RWPE2 (cell line): ENCODE measurements at regions not wholly inside any gene's neighbourhood (a gene's known extent, or its start where the extent isn't known, plus 50 kb on each side); places are given as distances from the start of the nearest gene placed in this dataset.

ENCODE experiments used
- ATAC-seq: fragments of 200-7000 bp; cut with Tn5 transposase; 3 replicates; pipeline ENCODE4 v1.9.1; 2021; ENCODE audit warnings: low read depth
- DNase-seq: peaks from one replicate; pipeline ENCODE4 v3.0.0-alpha.2; 2020; ENCODE audit warnings: low spot score
- H3K27ac ChIP-seq: fragments of 450-650 bp; 2 replicates; pipeline ENCODE4 v1.5.1; 2017; ENCODE audit warnings: mild to moderate bottlenecking; ENCODE audit not compliant: poor library complexity, severe bottlenecking
- H3K27me3 ChIP-seq: fragments of 250-450 bp; sonication (Bioruptor Pico); 2 replicates; pipeline ENCODE4 v1.5.1; 2021; ENCODE audit warnings: mild to moderate bottlenecking, moderate library complexity; ENCODE audit not compliant: insufficient read depth, poor library complexity, severe bottlenecking
- H3K36me3 ChIP-seq: fragments of 250-450 bp; sonication (Bioruptor Pico); 2 replicates; pipeline ENCODE4 v1.5.1; 2020; ENCODE audit warnings: low read depth, mild to moderate bottlenecking, moderate library complexity
- H3K4me1 ChIP-seq: fragments of 250-450 bp; sonication (Bioruptor Pico); 2 replicates; pipeline ENCODE4 v1.5.1; 2021; ENCODE audit warnings: mild to moderate bottlenecking, moderate library complexity; ENCODE audit not compliant: insufficient read depth, poor library complexity, severe bottlenecking
- H3K4me3 ChIP-seq: fragments of 250-450 bp; sonication (Bioruptor Pico); 2 replicates; pipeline ENCODE4 v1.5.1; 2021; ENCODE audit warnings: mild to moderate bottlenecking, moderate library complexity; ENCODE audit not compliant: severe bottlenecking
- H3K9me3 ChIP-seq: fragments of 250-450 bp; sonication (Bioruptor Pico); 2 replicates; pipeline ENCODE4 v1.5.1; 2021; ENCODE audit warnings: mild to moderate bottlenecking, moderate library complexity; ENCODE audit not compliant: severe bottlenecking
- CTCF ChIP-seq: fragments of 450-650 bp; IDR thresholded peaks from one replicate; pipeline ENCODE4 v1.5.1; 2017; ENCODE audit warnings: mild to moderate bottlenecking, moderate library complexity; ENCODE audit not compliant: poor library complexity, severe bottlenecking

- Histone ChIP-seq H3K9me3 (no peaks in the 10 kb centered on the region), H3K36me3 (no peaks in the 10 kb centered on the region), H3K4me1 (no peaks in the 10 kb centered on the region), H3K4me3 (no peak overlapping the region), H3K27me3 (no peaks in the 10 kb centered on the region), H3K27ac (no peak overlapping the region)
- no peak for TF ChIP-seq CTCF
- ATAC-seq (no peak), DNase-seq (no peak)
These were observed 412.1 kb downstream of the CENPC start for GRCh38 chr4:67133162-67133561.

DNA sequence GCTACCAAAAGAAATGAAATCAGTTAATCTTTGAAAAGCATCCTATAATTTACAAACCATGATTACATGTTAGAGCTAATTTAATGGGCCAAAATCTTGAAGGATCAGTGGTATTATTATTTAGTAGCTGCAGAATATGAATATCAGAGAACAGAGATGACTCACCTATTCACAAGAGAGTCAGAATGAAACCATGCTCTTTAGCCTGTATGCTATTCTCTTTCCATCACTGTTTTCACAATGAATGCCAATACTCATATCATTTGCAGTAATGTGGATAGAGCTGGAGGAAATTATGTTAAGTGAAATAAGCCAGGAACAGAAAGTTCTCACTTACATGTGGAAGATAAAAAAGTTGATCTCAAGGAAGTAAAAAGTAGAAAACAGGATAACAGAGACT is 414.1 kb downstream of the CENPC start:
- no peak for DNase-seq
- H3K4me1 ChIP-seq: no peaks in the 10 kb centered on the region
- ATAC-seq: no peak

DNA sequence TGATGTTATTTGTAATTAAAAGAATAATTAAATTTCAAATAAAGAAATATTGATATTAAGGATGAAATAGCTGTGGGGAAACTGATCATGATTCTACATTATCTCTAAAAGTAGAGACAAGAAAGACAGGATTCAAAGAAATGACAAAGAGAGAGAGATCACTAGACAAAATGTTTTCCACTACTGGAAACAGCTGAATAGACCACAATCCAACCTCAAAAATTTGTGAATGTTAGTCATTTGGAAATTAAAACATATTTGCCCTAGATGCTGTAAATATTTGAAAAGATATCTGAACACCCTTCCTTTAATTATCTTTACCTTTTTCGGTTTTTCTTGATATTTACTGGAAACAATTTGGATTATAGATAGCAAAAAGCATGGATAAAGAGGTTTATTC is 414.9 kb downstream of the CENPC start:
- Histone ChIP-seq H3K36me3 (no peaks in the 10 kb centered on the region), H3K4me3 (no peak overlapping the region), H3K4me1 (no peaks in the 10 kb centered on the region), H3K27ac (no peak overlapping the region), H3K9me3 (no peaks in the 10 kb centered on the region), H3K27me3 (no peaks in the 10 kb centered on the region)
- no peak for DNase-seq
- no peak for TF ChIP-seq CTCF
- no peak for ATAC-seq

More for the DNA sequence above, 414.1 kb downstream of the CENPC start:
- no peak for TF ChIP-seq CTCF
- H3K27me3 ChIP-seq: no peaks in the 10 kb centered on the region
- no peaks in the 10 kb centered on the region for H3K9me3 ChIP-seq
- no peak overlapping the region for H3K27ac ChIP-seq
- H3K4me3 ChIP-seq: no peak overlapping the region
- H3K36me3 ChIP-seq: no peaks in the 10 kb centered on the region

DNA sequence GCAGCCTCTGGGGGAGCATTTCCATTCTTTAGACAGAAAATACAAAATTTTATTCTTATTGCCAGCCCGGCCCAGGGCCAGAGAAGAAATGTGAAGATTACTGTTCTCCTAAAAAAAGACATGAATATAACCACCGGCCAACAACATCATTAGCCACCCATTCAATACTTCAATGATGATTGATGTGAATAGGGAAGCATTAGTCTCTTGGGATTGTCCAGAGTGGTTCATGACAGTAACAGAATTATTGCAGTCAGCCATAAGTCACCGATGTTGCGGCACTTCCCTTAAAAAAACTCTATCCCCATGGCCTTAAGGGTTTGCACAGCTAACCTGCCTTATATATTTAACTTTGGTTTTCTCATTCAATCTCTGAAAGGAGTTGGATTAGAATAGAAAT is 418.7 kb downstream of the CENPC start:
- Histone ChIP-seq H3K27ac (no peak overlapping the region), H3K4me3 (no peak overlapping the region), H3K27me3 (peaks cover 3% of the 10 kb centered on the region), H3K4me1 (no peaks in the 10 kb centered on the region), H3K9me3 (no peaks in the 10 kb centered on the region), H3K36me3 (no peaks in the 10 kb centered on the region)
- TF ChIP-seq CTCF: no peak
- DNase-seq (no peak), ATAC-seq (no peak)

DNA sequence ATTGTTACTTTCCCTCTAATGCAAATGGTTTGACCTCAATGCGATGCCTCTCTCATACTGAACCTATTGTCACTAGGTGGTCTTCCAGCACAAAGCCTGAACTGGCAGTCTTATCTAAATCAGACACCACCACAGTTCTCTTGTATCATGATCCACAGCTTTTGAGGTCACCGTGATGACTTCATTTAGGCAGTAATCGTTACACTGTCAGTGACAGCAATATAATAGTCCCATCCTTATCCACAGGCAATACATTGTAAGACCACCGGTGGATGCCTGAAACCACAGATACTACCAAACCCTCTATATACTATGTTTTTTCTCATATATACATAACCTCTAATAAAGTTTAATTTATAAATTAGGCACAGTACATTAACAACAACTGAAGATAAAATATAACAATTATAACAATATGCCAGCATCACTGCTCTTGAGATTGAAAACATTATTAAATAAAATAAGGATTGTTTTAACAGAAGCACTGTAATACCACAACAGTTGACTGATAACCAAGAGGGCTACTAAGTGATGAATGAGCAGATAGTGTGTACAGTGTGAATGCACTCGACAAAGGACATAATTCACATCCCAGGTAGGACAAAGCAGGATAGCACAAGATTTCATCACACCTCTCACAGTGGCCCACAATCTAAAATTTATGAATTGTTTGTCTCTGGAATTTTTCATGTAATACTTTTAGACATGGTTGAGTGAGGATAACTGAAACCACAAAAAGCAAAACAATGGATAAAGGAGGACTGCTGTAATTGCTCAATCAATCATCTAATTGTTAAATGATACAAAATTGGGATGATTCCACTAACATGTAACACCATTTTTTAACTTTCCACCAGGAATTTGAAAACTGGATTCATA is 419.4 kb downstream of the CENPC start:
- no peak for ATAC-seq
- Histone ChIP-seq H3K4me3 (no peak overlapping the region), H3K27me3 (peaks cover 3% of the 10 kb centered on the region), H3K4me1 (no peaks in the 10 kb centered on the region), H3K36me3 (no peaks in the 10 kb centered on the region), H3K9me3 (no peaks in the 10 kb centered on the region), H3K27ac (no peak overlapping the region)
- DNase-seq: no peak
- no peak for TF ChIP-seq CTCF
